Lung (tissue), 11 donors: ENCODE measurements at regions not wholly inside any gene's neighbourhood (a gene's known extent, or its start where the extent isn't known, plus 50 kb on each side); places are given as distances from the start of the nearest gene placed in this dataset.
A peak's percentile ranks its signal among the peaks of the same experiment; 100 is the strongest.

ENCODE experiments used
- ATAC-seq: fragments of 200-7000 bp; cut with Tn5 transposase; one replicate; pipeline ENCODE4 v1.9.1; 2020; ENCODE audit warnings: moderate number of reproducible peaks; ENCODE audit not compliant: insufficient read depth, low FRiP score
- DNase-seq, 3 donors: peaks; one replicate each; pipeline ENCODE4 v3.0.0-alpha.2; 2013 to 2017
- H3K27ac ChIP-seq, 2 donors: one replicate each; pipeline ENCODE4 v1.5.1; 2013; ENCODE audit warnings: mild to moderate bottlenecking in 2 of 2, moderate library complexity in 2 of 2, control low read depth in 1 of 2, inconsistent platforms in 1 of 2, low read depth in 1 of 2, low read length in 1 of 2
- H3K27me3 ChIP-seq, 3 donors: one replicate each; pipeline ENCODE4 v1.5.1; 2013; ENCODE audit warnings: low read length in 2 of 3; ENCODE audit not compliant: control insufficient read depth in 3 of 3, insufficient read depth in 3 of 3
- H3K36me3 ChIP-seq, 4 donors: one replicate each; pipeline ENCODE4 v1.5.1; 2013; ENCODE audit warnings: low read length in 4 of 4, mild to moderate bottlenecking in 1 of 4, moderate library complexity in 1 of 4; ENCODE audit not compliant: control insufficient read depth in 4 of 4, insufficient read depth in 4 of 4
- H3K4me1 ChIP-seq, 5 donors: one replicate each; pipeline ENCODE4 v1.5.1; 2013; ENCODE audit warnings: low read length in 5 of 5, mild to moderate bottlenecking in 2 of 5, moderate library complexity in 1 of 5; ENCODE audit not compliant: control insufficient read depth in 5 of 5, insufficient read depth in 5 of 5
- H3K4me3 ChIP-seq: one replicate; pipeline ENCODE4 v1.5.1; 2013; ENCODE audit warnings: mild to moderate bottlenecking, control low read depth, moderate library complexity
- H3K9ac ChIP-seq, 2 donors: one replicate each; pipeline ENCODE4 v1.5.1; 2013; ENCODE audit warnings: low read length in 2 of 2, control low read depth in 1 of 2; ENCODE audit not compliant: insufficient read depth in 1 of 2
- H3K9me3 ChIP-seq, 4 donors: one replicate each; pipeline ENCODE4 v1.5.1; 2013; ENCODE audit warnings: low read length in 3 of 4, mild to moderate bottlenecking in 1 of 4, moderate library complexity in 1 of 4; ENCODE audit not compliant: control insufficient read depth in 4 of 4, insufficient read depth in 3 of 4
- WGBS, 2 donors: extraction: QIAGEN DNeasy Blood & Tissue Kit; methylation state at CpG; one replicate each; pipeline ENCODE4 v1.1.7; 2013; 5-methylcytosine and 5-hydroxymethylcytosine counted together
- TF ChIP-seq, protein P1 (sequence below): IDR thresholded peaks from 2 replicates; pipeline ENCODE4 v1.5.1; 2012; ENCODE audit warnings: mild to moderate bottlenecking; ENCODE audit errors: control extremely low read depth, extremely low read depth
- donor health status: control.
- donor health status: control.
- donor health status: Bipolar disorder and iron deficiency.
- donor health status: healthy.
- donor health status: DM: yes; HTN: yes; CAD: no.

DNA sequence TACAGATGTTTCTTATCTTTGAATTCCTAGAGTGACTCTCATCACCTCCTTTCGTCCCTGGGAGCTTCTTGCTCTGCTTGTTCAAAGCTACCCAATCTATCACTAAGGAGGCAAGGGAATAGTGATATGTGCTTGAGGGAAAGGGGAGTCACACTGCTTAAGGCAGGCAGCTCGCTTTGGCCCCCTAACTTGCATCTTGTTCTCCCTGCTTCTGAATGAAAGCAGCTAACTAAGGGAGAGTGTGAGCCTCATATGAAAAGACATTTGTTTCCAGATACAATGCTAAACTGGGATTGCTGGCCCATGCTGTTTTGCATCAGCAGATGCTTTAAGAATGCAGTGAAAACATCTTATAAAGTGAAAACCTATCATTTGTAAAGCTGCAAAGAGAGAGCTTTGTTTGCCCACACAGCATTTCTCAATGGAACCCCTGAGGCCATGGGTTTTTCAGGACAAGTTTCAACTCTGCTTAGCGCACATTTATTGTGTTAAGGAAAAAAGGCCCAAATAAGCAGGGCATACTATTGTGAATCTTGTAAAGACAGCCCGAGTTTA, 367.9 kb upstream of the ADAMTSL1 start:
- Histone ChIP-seq H3K4me3 (no peak overlapping the region), H3K36me3 (no peaks in the 10 kb centered on the region), H3K9me3 (no peaks in the 10 kb centered on the region), H3K4me1 (peaks cover 0 to 3% (median 0%) of the 10 kb centered on the region in 5 donors), H3K27ac (no peak overlapping the region), H3K9ac (no peak overlapping the region), H3K27me3 (no peaks in the 10 kb centered on the region)
- TF ChIP-seq, protein P1, sequence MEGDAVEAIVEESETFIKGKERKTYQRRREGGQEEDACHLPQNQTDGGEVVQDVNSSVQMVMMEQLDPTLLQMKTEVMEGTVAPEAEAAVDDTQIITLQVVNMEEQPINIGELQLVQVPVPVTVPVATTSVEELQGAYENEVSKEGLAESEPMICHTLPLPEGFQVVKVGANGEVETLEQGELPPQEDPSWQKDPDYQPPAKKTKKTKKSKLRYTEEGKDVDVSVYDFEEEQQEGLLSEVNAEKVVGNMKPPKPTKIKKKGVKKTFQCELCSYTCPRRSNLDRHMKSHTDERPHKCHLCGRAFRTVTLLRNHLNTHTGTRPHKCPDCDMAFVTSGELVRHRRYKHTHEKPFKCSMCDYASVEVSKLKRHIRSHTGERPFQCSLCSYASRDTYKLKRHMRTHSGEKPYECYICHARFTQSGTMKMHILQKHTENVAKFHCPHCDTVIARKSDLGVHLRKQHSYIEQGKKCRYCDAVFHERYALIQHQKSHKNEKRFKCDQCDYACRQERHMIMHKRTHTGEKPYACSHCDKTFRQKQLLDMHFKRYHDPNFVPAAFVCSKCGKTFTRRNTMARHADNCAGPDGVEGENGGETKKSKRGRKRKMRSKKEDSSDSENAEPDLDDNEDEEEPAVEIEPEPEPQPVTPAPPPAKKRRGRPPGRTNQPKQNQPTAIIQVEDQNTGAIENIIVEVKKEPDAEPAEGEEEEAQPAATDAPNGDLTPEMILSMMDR = no peak
- DNase-seq = no peak
- 77 to 81% methylated on average over 4 of the region's 4 CpGs for WGBS, 2 donors
- ATAC-seq = no peak

DNA sequence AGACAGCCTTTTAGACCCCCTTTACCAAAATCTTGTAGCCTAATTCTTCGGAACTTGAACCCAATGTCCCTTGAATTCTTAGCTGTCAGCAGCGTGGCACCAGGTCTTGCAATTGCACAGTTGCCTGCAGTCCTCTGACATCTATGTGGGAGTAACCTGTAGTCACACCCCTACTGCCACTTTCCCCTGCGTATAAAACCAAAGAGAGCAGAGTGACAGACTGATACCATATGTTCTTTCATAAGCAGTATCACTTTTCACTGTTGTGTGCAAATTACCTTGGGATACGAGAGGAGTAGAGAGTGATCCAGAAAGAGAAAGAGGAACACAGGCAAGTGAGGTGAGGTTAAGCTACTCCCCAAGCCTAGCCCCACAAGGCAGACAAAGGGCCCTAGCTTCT, 364.3 kb upstream of the ADAMTSL1 start:
- no peaks in the 10 kb centered on the region for H3K27me3 ChIP-seq
- DNase-seq = no peak
- WGBS, 2 donors = 83 to 88% methylated on average over 4 of the region's 4 CpGs
- TF ChIP-seq, protein P1 = no peak
- no peak overlapping the region for H3K4me3 ChIP-seq
- ATAC-seq = no peak
- H3K36me3 ChIP-seq = no peaks in the 10 kb centered on the region
- no peak overlapping the region for H3K9ac ChIP-seq
- H3K9me3 ChIP-seq = no peaks in the 10 kb centered on the region
- H3K4me1 ChIP-seq = peaks cover 0 to 3% (median 0%) of the 10 kb centered on the region in 5 donors
- no peak overlapping the region for H3K27ac ChIP-seq

DNA sequence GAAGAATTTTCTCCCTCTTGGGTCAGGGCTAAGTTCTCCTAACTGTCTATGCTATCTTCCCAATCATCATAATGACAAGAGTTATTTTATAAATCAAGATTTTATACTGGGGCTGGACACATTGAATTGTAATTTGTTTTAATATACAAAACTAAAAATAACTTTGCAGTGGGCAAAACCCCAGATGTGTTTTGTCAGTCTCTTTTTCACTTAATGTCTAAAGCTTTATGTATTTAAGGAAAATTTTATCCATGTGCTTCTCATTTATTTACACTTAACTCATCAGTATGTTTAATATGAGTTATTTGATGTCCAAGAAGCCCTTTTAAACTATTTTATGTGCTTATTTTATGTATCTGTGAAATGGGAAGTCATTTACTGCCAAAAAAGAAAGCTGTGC, 362.8 kb upstream of the ADAMTSL1 start:
- TF ChIP-seq, protein P1 = no peak
- DNase-seq = peak in 2 of 3 donors; percentile 53 to 70
- H3K27me3 ChIP-seq = no peaks in the 10 kb centered on the region
- no peak for ATAC-seq
- H3K27ac ChIP-seq = no peak overlapping the region
- H3K9me3 ChIP-seq = no peaks in the 10 kb centered on the region
- H3K4me1 ChIP-seq = peaks cover 0 to 3% (median 0%) of the 10 kb centered on the region in 5 donors
- H3K36me3 ChIP-seq = no peaks in the 10 kb centered on the region
- no peak overlapping the region for H3K9ac ChIP-seq
- H3K4me3 ChIP-seq = no peak overlapping the region
